ENCODE measurements at regions not wholly inside any gene's neighbourhood (a gene's known extent, or its start where the extent isn't known, plus 50 kb on each side); places are given as distances from the start of the nearest gene placed in this dataset.

DNA sequence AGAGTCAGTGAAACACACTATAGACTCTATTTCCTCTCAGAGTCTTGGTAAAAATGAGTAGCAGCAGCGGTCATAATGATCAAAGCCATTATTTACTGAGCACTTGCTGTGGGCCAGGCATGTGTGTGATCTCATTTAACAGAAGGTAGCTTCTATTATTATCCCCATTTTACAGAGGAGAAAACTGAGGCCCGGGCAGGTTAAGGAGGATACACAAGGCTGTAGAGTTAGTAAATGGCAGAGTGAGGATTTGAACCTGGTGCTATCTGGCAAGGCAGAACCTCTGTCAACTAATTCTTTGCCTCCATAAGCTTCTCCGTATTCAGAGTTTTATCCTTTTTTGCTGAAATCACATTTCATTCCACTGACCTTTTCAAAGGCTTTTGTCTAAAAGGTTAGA lies 122.2 kb upstream of the SALL4 start:
- TF ChIP-seq, protein P1, sequence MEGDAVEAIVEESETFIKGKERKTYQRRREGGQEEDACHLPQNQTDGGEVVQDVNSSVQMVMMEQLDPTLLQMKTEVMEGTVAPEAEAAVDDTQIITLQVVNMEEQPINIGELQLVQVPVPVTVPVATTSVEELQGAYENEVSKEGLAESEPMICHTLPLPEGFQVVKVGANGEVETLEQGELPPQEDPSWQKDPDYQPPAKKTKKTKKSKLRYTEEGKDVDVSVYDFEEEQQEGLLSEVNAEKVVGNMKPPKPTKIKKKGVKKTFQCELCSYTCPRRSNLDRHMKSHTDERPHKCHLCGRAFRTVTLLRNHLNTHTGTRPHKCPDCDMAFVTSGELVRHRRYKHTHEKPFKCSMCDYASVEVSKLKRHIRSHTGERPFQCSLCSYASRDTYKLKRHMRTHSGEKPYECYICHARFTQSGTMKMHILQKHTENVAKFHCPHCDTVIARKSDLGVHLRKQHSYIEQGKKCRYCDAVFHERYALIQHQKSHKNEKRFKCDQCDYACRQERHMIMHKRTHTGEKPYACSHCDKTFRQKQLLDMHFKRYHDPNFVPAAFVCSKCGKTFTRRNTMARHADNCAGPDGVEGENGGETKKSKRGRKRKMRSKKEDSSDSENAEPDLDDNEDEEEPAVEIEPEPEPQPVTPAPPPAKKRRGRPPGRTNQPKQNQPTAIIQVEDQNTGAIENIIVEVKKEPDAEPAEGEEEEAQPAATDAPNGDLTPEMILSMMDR (conservative IDR thresholded peaks at IDR 0.05; ENCODE audit: low read length) = no peak
- TF ChIP-seq EZH2phosphoT487 (IDR thresholded peaks at IDR 0.05; ENCODE audit: borderline replicate concordance, low read depth, low read length) = no peak
